GM12878 (cell line): ENCODE measurements at regions not wholly inside any gene's neighbourhood (a gene's known extent, or its start where the extent isn't known, plus 50 kb on each side); places are given as distances from the start of the nearest gene placed in this dataset.

ENCODE experiments used
- CHD1 ChIP-seq: IDR thresholded peaks from 2 replicates; pipeline ENCODE4 v1.6.1; 2012; ENCODE audit warnings: low read depth, low read length, improper control_type of control experiment
- CTCF ChIP-seq, 3 experiments: IDR thresholded peaks in 2 of 3; conservative IDR thresholded peaks in 1 of 3; 2 replicates each; pipeline ENCODE4 v1.5.1; 2011; ENCODE audit warnings: low read depth in 3 of 3, low read length in 3 of 3, mild to moderate bottlenecking in 3 of 3, control low read depth in 2 of 3, moderate library complexity in 2 of 3, inconsistent platforms in 1 of 3, mixed read lengths in 1 of 3; ENCODE audit not compliant: control insufficient read depth in 2 of 3, insufficient read depth in 1 of 3; ENCODE audit errors: extremely low read depth in 1 of 3
- EGR1 ChIP-seq, 2 experiments: IDR thresholded peaks; 1 replicate in 1 of 2; 2 replicates in 1 of 2; pipeline ENCODE4 v1.6.1; 2011 to 2012; ENCODE audit warnings: low read depth in 2 of 2, low read length in 2 of 2, borderline replicate concordance in 1 of 2, mild to moderate bottlenecking in 1 of 2, moderate library complexity in 1 of 2
- EZH2 ChIP-seq: IDR thresholded peaks from 2 replicates; pipeline ENCODE4 v1.6.1; 2012; ENCODE audit warnings: low read depth, mild to moderate bottlenecking, control low read depth, inconsistent platforms, low read length, borderline replicate concordance; ENCODE audit not compliant: control insufficient read depth
- FOS ChIP-seq: IDR thresholded peaks from 3 replicates; pipeline ENCODE4 v1.6.1; 2011; ENCODE audit warnings: borderline replicate concordance; ENCODE audit not compliant: insufficient read length; ENCODE audit errors: extremely low read depth
- HCFC1 ChIP-seq: fragments of 150-350 bp; IDR thresholded peaks from 2 replicates; pipeline ENCODE4 v1.6.1; 2014; ENCODE audit warnings: low read length
- MXI1 ChIP-seq: fragments of 150-350 bp; IDR thresholded peaks from 2 replicates; pipeline ENCODE4 v1.6.1; 2011; ENCODE audit warnings: low read depth, mild to moderate bottlenecking, inconsistent platforms, low read length, improper control_type of control experiment
- NR2F1 ChIP-seq: fragments of 450-650 bp; conservative IDR thresholded peaks from 2 replicates; pipeline ENCODE4 v1.6.1; 2017; ENCODE audit warnings: mild to moderate bottlenecking
- RAD51 ChIP-seq: fragments of 450-650 bp; IDR thresholded peaks from 2 replicates; pipeline ENCODE4 v1.6.1; 2016; ENCODE audit warnings: moderate library complexity, mild to moderate bottlenecking, inconsistent platforms
- TCF7 ChIP-seq: IDR thresholded peaks from 2 replicates; pipeline ENCODE4 v1.6.1; 2014; ENCODE audit warnings: antibody characterized with exemption, borderline replicate concordance
- TF ChIP-seq, protein P1 (sequence below): IDR thresholded peaks from 2 replicates; pipeline ENCODE4 v1.6.1; 2012; ENCODE audit warnings: improper control_type of control experiment, low read depth, low read length; ENCODE audit not compliant: insufficient replicate concordance

DNA sequence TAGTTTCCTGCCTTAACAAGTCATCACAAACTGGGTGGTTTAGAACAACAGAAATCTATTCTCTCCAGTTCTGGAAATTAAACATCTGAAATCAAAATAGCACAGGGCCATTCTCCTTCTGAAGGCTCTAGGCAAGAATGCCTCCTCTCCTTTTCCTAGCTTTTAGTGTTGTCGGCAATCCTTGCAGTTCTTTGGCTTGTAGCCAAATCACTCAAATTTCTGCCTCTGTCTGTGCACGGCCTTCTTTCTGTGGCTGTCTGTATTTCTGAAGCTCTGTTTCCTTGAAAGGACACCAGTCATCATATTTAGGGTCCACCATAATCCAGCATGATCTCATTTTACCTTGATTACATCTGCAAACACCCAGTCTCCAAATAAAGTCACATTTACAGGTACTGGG lies 795.5 kb downstream of the METTL15 start:
- no peak for TF ChIP-seq EGR1 (IDR thresholded peaks at IDR 0.05; ENCODE audit: borderline replicate concordance in 1 of 2, low read depth in 2 of 2, low read length in 2 of 2)
- TF ChIP-seq, protein P1, sequence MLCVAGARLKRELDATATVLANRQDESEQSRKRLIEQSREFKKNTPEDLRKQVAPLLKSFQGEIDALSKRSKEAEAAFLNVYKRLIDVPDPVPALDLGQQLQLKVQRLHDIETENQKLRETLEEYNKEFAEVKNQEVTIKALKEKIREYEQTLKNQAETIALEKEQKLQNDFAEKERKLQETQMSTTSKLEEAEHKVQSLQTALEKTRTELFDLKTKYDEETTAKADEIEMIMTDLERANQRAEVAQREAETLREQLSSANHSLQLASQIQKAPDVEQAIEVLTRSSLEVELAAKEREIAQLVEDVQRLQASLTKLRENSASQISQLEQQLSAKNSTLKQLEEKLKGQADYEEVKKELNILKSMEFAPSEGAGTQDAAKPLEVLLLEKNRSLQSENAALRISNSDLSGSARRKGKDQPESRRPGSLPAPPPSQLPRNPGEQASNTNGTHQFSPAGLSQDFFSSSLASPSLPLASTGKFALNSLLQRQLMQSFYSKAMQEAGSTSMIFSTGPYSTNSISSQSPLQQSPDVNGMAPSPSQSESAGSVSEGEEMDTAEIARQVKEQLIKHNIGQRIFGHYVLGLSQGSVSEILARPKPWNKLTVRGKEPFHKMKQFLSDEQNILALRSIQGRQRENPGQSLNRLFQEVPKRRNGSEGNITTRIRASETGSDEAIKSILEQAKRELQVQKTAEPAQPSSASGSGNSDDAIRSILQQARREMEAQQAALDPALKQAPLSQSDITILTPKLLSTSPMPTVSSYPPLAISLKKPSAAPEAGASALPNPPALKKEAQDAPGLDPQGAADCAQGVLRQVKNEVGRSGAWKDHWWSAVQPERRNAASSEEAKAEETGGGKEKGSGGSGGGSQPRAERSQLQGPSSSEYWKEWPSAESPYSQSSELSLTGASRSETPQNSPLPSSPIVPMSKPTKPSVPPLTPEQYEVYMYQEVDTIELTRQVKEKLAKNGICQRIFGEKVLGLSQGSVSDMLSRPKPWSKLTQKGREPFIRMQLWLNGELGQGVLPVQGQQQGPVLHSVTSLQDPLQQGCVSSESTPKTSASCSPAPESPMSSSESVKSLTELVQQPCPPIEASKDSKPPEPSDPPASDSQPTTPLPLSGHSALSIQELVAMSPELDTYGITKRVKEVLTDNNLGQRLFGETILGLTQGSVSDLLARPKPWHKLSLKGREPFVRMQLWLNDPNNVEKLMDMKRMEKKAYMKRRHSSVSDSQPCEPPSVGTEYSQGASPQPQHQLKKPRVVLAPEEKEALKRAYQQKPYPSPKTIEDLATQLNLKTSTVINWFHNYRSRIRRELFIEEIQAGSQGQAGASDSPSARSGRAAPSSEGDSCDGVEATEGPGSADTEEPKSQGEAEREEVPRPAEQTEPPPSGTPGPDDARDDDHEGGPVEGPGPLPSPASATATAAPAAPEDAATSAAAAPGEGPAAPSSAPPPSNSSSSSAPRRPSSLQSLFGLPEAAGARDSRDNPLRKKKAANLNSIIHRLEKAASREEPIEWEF: no peak
- no peak for TF ChIP-seq TCF7
- no peak for TF ChIP-seq NR2F1
- no peak for TF ChIP-seq MXI1
- no peak for TF ChIP-seq FOS
- TF ChIP-seq CTCF (IDR thresholded peaks at IDR 0.05 in 2 of 3, conservative IDR thresholded peaks at IDR 0.05 in 1 of 3; ENCODE audit: control insufficient read depth in 2 of 3, extremely low read depth in 1 of 3, insufficient read depth in 1 of 3, low read depth in 3 of 3, low read length in 3 of 3): no peak
- TF ChIP-seq CHD1: no peak
- no peak for TF ChIP-seq HCFC1
- TF ChIP-seq EZH2: no peak
- TF ChIP-seq RAD51: no peak
